ENCODE measurements at regions not wholly inside any gene's neighbourhood (a gene's known extent, or its start where the extent isn't known, plus 50 kb on each side); places are given as distances from the start of the nearest gene placed in this dataset.

DNA sequence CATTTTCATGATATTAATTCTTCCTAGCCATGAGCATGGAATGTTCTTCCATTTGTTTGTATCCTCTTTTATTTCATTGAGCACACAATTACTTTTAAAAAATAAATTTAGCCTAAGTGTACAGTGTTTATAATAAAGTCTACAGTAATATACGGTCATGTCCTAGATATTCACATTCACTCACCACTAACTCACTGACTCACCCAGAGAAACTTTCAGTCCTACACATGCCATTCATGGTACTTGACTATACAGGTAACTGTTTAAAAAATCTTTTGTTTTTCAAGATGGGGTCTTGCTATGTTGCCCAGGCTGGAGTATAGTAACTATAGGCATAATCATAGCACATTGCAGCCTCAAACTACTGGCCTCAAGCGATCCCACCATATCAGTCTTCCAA lies 348.1 kb downstream of the RAPGEF2 start:
- TF ChIP-seq CTCF (optimal IDR thresholded peaks at IDR 0.05 in 1 of 3, IDR thresholded peaks at IDR 0.05 in 1 of 3, conservative IDR thresholded peaks at IDR 0.05 in 1 of 3; ENCODE audit: extremely low read depth in 1 of 3, insufficient read depth in 2 of 3, low read length in 3 of 3) (no peak), EZH2 (IDR thresholded peaks at IDR 0.05; ENCODE audit: low read length) (no peak)

All from keratinocyte (primary cell).